ENCODE measurements at regions not wholly inside any gene's neighbourhood (a gene's known extent, or its start where the extent isn't known, plus 50 kb on each side); places are given as distances from the start of the nearest gene placed in this dataset.

GRCh38 chr15:77714555-77714954, 81.8 kb upstream of the LINGO1 start:
- FAIRE-seq, result no peak
- DNase-seq (ENCODE audit: insufficient read length, low spot score), result no peak
- TF ChIP-seq, protein P1, sequence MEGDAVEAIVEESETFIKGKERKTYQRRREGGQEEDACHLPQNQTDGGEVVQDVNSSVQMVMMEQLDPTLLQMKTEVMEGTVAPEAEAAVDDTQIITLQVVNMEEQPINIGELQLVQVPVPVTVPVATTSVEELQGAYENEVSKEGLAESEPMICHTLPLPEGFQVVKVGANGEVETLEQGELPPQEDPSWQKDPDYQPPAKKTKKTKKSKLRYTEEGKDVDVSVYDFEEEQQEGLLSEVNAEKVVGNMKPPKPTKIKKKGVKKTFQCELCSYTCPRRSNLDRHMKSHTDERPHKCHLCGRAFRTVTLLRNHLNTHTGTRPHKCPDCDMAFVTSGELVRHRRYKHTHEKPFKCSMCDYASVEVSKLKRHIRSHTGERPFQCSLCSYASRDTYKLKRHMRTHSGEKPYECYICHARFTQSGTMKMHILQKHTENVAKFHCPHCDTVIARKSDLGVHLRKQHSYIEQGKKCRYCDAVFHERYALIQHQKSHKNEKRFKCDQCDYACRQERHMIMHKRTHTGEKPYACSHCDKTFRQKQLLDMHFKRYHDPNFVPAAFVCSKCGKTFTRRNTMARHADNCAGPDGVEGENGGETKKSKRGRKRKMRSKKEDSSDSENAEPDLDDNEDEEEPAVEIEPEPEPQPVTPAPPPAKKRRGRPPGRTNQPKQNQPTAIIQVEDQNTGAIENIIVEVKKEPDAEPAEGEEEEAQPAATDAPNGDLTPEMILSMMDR (IDR thresholded peaks at IDR 0.05; ENCODE audit: insufficient read depth, missing control alignments), result no peak

DNA sequence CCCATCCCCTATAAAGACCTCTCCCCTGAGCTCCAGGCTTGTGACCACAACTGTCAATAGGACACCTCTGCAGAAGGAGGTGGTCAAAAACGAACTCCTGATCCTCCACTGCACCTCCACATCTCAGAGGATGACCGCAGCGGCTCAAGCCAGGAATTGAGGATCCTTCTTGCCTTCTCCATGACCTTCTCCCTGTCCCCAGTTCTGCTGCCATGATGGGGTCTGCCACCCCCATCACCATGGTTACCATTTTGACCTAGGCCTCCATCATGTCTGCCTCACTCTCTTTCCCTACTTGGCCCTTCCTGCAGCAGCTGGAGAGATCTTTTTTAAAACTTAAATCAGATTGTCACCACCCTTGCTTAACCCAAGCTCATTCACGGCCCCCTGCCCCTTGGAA, 81.3 kb upstream of the LINGO1 start:
- TF ChIP-seq, protein P1 (IDR thresholded peaks at IDR 0.05; ENCODE audit: insufficient read depth, missing control alignments), result no peak
- FAIRE-seq, result no peak
- DNase-seq (ENCODE audit: insufficient read length, low spot score), result no peak

DNA sequence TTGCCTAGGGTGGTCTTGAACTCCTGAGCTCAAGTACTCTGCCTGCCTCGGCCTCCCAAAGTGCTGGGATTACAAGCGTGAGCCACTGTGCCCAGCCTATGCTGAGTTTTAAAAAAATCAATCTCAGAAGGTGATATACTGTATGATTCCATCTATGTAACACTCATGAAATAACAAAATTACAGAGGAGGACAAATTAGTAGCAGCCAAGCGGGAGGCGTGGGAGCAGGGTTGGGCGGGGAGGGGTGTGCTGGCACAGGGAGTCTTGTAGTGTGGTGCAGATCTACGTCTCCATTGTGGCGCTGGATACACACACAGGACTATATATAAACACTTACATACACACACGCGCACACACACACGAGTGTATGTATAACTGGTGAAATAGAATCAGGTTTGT, 80.6 kb upstream of the LINGO1 start:
- DNase-seq (ENCODE audit: insufficient read length, low spot score) (no peak), FAIRE-seq (no peak)
- TF ChIP-seq, protein P1 (IDR thresholded peaks at IDR 0.05; ENCODE audit: insufficient read depth, missing control alignments), result no peak

GRCh38 chr15:77712438-77712837, 79.7 kb upstream of the LINGO1 start:
- no peak for DNase-seq (ENCODE audit: insufficient read length, low spot score)
- no peak for FAIRE-seq
- TF ChIP-seq, protein P1 (IDR thresholded peaks at IDR 0.05; ENCODE audit: insufficient read depth, missing control alignments), result no peak

- DNase-seq (ENCODE audit: insufficient read length, low spot score) (no peak), FAIRE-seq (no peak)
- TF ChIP-seq, protein P1 (IDR thresholded peaks at IDR 0.05; ENCODE audit: insufficient read depth, missing control alignments), result no peak
Measured at GRCh38 chr15:77710637-77711036, 77.9 kb upstream of the LINGO1 start.

DNA sequence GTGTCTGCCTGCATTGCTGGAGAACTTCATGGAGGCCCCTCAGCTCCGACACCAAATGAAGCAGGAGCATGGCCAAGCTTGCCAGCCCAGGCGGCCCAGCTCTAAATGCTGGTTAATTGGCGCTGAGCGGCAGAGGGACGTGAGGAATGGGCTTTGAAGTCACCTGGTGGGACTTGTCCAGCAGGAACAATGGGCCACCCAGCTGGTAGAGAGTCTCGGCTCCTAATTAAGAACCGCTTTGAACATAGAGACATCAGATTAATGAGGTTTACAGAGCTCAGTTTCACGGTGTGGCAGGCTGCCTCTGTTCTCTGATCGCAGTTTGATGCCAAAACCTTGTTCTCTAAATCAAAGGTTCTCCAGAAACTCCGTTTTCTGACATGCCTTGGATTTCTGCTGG, 77.5 kb upstream of the LINGO1 start:
- TF ChIP-seq, protein P1 (IDR thresholded peaks at IDR 0.05; ENCODE audit: insufficient read depth, missing control alignments), result no peak

DNA sequence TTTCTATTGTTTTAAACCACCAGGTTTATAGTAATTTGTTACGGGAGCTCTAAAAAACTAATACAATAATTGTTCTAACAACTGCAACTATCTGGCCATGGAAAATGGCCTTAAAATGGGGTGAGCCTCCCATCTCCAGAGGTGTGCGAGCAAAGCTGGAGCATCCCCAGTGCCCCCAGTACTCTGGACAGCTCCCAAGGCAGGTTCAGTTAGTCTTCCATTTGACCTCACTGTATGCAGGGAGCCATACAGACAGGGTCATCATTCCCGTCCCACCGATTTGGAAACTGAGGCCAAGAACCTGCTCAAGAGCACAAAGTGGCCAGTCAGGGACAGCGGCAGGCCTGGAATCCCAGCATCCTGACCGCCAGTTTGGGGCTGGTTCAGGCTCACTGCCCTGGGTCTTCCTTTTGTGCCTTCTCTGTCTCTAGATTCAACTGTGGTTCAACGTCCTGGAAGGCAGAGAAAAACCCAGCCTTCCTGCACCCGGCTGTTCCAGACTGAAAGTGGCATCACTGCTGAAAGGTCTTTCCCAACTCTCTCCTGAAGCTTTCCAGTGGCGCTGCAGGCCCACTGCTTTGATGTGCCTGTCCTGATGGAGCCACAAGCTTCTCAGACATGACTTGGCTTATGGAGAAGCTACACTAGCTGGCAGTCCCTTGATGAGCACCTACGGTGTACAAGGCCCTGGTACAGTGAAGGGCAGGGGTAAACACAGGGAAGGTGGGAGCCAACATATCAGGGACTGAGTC, 76.6 kb upstream of the LINGO1 start:
- DNase-seq (ENCODE audit: insufficient read length, low spot score) (no peak), FAIRE-seq (no peak)
- TF ChIP-seq, protein P1 (IDR thresholded peaks at IDR 0.05; ENCODE audit: insufficient read depth, missing control alignments), result no peak

More for the DNA sequence above, 77.5 kb upstream of the LINGO1 start:
- no peak for FAIRE-seq
- no peak for DNase-seq (ENCODE audit: insufficient read length, low spot score)

Measured in D721Med (cell line).